ENCODE measurements at regions not wholly inside any gene's neighbourhood (a gene's known extent, or its start where the extent isn't known, plus 50 kb on each side); places are given as distances from the start of the nearest gene placed in this dataset.

- DNase-seq = peak; percentile 12
These were observed 521.6 kb downstream of the EPHA3 start for GRCh38 chr3:89628856-89629670.

DNA sequence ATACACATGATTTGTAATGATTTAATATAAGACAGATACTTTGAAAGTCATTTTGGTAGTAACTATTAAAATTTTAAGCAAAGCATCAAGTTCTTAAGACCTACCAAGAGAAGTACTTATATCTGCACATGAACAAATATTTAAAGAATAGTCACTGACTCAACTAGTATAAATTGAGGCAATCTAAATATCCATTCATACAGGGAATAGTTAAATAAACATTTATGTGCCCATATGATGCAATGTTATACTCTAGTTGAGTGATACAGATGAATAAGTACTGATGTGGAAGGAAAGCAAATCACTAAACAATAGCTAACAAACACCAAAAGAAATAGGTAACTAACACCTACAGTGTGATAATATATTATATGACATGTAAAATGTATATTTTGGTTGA lies 527.7 kb downstream of the EPHA3 start:
- DNase-seq = no peak

DNA sequence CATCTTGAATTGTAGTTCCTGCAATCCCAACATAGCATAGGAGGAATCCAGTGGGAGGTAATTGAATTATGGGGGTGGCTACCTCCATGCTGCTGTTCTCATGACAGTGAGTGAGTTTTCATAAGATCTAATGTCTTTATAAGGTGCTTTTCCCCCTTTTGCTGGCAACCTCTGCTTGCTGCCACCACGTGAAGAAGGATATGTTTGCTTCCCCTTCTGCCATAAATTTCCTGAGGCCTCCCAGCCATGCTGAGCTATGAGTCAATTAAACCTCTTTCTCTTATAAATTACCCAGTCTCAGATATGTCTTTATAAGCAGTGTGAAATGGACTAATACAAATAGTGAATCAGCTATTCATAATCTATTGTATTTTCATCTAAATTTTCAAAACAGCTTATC lies 537.3 kb downstream of the EPHA3 start:
- no peak for DNase-seq

GRCh38 chr3:89649431-89649830 lies 542.0 kb downstream of the EPHA3 start:
- no peak for DNase-seq

- no peak for DNase-seq
These were observed 546.6 kb downstream of the EPHA3 start for GRCh38 chr3:89654031-89654430.

GRCh38 chr3:89656388-89656787 lies 549.0 kb downstream of the EPHA3 start:
- DNase-seq = no peak

DNA sequence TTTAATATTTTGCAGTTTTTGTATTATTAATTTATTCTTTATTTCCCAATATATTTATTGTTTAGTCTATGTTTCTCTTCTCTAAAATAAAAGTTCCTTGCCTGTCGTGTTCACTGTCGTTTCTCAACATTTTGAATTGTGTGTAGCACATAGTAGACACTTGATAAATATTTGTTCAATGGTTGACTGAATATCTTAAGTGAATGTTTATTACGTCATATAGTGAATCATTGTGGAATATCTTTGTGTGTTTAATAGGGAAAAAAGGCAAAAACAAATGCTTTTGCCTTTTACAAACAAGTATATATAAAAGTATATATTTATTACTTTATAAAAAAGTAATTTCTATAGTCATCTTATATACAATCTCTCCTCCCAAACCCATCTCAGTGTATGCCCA lies 572.3 kb downstream of the EPHA3 start:
- DNase-seq = no peak

DNA sequence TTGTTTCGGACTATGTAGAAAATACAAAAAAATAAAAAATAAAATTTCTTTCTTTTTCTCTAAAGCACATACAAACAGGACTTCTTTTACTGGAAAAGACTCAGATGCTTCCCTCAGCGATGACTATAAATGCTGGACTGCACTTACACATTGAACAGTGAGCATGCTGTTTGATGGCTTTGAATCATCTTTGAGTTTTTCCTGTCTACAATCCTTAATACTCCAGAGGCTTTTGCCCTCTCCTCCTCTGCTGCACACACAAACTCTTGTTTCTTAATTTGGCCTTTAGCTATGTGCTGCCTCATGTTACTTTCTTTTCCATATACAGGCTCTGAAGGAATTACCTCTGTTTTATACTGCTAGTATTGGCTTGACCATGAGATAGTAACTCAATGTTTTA lies 575.1 kb downstream of the EPHA3 start:
- no peak for DNase-seq

DNA sequence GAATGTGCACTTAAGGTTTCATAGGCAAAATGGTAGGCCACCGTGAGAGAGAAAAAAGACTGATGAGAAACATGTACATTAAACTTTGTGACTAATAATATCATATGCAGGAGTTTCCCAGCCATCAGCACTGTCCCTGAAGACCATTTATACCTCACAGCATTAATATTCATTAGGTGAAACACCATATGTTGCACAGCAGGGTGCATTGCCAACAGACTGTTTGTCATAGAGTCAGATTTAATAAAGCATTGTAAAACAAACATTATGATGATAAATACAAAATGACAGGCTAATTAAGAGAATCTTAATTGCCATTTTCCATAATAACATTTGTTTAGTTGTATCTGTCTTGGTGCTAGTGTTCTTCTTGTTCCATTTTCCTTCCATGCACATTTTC lies 578.3 kb downstream of the EPHA3 start:
- DNase-seq = no peak

- DNase-seq = no peak
These were observed 583.2 kb downstream of the EPHA3 start for GRCh38 chr3:89690646-89691045.

DNA sequence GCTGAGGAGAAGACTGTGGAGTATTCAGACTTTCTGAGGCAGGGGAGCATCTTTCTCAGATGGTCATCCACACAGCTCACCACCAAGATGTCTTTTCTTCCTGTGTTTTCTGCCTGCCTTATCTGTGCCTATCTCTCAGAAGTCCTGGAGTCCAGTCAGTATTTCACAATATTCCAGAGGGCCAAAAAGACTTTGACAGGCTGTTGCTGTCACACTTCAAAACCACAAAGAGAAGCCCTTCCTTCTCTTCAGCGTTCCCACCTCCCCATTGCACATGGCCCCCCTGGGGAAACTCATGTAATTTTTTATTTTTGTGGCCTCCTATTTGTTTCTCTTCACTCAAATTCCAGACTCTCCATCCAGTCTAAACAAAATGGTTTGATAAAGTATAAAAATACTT lies 585.2 kb downstream of the EPHA3 start:
- no peak for DNase-seq

GRCh38 chr3:89697321-89697916 lies 590.0 kb downstream of the EPHA3 start:
- DNase-seq = no peak

DNA sequence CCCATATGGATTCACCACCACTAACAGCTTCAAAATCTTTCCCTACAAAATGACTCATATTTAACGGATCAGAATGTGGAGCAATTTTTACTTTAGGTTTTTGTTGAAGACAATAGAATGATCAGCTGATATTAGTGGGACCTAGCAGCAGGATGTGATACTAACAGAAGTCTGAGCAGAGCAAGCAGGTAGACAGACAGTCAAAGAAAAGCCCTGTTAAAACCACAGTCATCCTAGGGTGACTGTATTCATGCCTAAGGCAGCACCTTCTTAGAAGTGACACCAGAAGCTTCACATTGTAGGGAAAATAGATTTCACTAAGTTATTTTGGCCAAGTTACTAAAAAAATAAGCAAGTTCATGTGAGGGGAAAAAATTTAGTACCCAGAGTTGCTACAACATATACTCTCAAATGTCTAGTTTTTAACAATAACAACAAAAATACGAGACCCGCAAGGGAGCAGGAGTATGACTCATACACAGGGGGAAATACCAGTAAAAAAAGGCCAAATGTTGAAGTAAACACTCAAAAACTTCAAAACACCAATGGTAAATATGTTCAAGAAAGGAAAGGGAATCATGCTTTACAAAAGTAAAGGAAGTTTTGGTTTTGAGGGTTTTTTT lies 590.9 kb downstream of the EPHA3 start:
- DNase-seq = no peak

- no peak for DNase-seq
These were observed 591.8 kb downstream of the EPHA3 start for GRCh38 chr3:89699229-89699628.

DNA sequence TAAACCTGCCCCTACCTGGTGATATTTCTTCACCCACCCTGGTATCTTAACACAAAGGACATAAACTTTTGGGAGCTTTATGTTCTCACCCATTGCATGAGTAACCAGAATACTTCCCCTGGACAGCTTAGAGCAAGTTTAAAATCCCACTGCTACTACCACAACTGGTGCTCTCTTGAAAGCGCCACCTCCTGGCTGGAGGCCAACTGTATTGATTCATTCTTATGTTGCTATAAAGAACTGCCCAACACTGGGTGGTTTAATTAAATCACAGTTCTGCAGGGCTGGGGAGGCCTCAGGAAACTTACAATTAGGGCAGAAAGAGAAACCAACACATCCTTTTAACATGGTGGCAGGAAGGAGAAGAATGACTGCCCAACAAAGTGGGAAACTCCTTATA lies 592.4 kb downstream of the EPHA3 start:
- no peak for DNase-seq

GRCh38 chr3:89702404-89702803 lies 595.0 kb downstream of the EPHA3 start:
- no peak for DNase-seq

DNA sequence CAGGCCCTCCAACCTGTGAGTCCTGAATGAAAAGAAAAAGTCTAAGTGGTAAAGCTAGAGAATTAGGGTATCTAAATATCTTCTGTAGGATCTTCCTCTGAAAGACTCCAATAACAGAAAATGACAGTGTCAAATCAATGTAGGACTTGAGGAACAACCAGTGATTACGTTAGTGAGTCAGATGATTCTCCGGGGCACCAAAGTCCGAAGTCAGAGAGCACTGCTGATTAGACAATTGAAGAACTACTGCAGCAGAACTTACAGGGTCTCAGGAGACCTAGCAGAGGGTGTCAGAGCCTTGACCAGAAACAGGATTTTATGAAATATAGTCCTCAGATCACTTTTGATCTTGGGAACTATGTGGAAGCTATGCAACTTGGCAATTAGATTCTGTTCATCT lies 605.8 kb downstream of the EPHA3 start:
- DNase-seq = no peak

GRCh38 chr3:89714237-89714636 lies 606.8 kb downstream of the EPHA3 start:
- DNase-seq = no peak

- DNase-seq = no peak
These were observed 632.9 kb downstream of the EPHA3 start for GRCh38 chr3:89740080-89740880.

DNA sequence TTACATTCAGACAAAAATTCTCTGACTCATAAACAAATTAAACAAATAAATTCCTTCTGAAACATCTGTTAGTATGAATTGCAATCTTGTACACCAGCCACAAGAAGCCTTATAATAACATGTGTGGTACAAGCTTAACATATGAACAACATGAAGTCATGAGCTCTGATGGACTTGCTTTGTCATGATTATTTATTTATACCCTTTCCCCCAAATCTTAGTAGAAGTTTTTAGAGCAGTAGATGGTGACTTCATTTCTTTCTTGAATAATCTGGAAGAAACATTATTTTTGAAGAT lies 633.4 kb downstream of the EPHA3 start:
- no peak for DNase-seq

GRCh38 chr3:89742546-89742945 lies 635.1 kb downstream of the EPHA3 start:
- DNase-seq = no peak

GRCh38 chr3:89747541-89748278 lies 640.3 kb downstream of the EPHA3 start:
- DNase-seq = peak; percentile 17

- no peak for DNase-seq
These were observed 655.0 kb downstream of the EPHA3 start for GRCh38 chr3:89762405-89762804.
